Skeletal muscle satellite cell (primary cell): ENCODE measurements at regions not wholly inside any gene's neighbourhood (a gene's known extent, or its start where the extent isn't known, plus 50 kb on each side); places are given as distances from the start of the nearest gene placed in this dataset.
"Not testable (repeated sequence)": the region's sequence is repeated elsewhere in the genome, so short reads cannot be mapped to it uniquely, and the experiment has no call there.

Source experiments
- H3K27me3 ChIP-seq: 2 replicates; pipeline ENCODE4 v1.7.0; 2013; ENCODE audit warnings: low read length; ENCODE audit not compliant: control insufficient read depth, insufficient read depth
- H3K36me3 ChIP-seq: 2 replicates; pipeline ENCODE4 v1.7.0; 2013; ENCODE audit warnings: mild to moderate bottlenecking, control low read depth, low read length; ENCODE audit not compliant: insufficient read depth
- H3K4me1 ChIP-seq: 2 replicates; pipeline ENCODE4 v1.7.0; 2013; ENCODE audit warnings: low read length; ENCODE audit not compliant: control insufficient read depth, insufficient read depth
- H3K4me2 ChIP-seq: 2 replicates; pipeline ENCODE4 v1.7.0; 2013; ENCODE audit warnings: mild to moderate bottlenecking, low read length
- H3K4me3 ChIP-seq: 2 replicates; pipeline ENCODE4 v1.7.0; 2013; ENCODE audit warnings: low read length
- H3K9ac ChIP-seq: 2 replicates; pipeline ENCODE4 v1.7.0; 2013; ENCODE audit warnings: mild to moderate bottlenecking, low read depth, low read length, moderate library complexity
- H3K9me3 ChIP-seq: replicated peaks from 2 replicates; pipeline ENCODE4 v1.7.0; 2013; ENCODE audit warnings: mild to moderate bottlenecking, control low read depth, low read length

DNA sequence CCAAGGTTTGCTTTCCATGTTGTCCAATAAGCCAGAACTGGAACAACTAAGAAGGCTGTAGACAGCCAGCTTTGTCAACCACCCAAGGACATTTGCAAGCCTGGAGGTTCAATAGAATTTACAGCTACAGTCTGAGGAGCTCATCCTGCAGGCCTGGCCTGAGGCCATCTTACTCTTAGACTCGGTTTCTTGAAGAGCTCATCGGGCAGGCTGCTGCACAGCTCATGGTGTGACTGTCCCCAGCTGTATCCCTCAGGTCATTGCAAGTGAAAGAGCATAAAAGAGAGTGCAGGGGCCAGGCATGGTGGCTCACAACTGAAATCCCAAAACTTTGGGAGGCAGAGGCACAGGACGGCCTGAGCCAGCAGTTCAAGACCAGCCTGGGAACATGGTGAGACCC, 96.9 kb upstream of the FOXQ1 start:
- no peaks in the 10 kb centered on the region for H3K36me3 ChIP-seq
- H3K4me2 ChIP-seq: no peak overlapping the region
- no peaks in the 10 kb centered on the region for H3K4me1 ChIP-seq
- H3K9ac ChIP-seq: no peak overlapping the region
- H3K9me3 ChIP-seq: no peaks in the 10 kb centered on the region
- no peaks in the 10 kb centered on the region for H3K27me3 ChIP-seq
- H3K4me3 ChIP-seq: no peak overlapping the region

DNA sequence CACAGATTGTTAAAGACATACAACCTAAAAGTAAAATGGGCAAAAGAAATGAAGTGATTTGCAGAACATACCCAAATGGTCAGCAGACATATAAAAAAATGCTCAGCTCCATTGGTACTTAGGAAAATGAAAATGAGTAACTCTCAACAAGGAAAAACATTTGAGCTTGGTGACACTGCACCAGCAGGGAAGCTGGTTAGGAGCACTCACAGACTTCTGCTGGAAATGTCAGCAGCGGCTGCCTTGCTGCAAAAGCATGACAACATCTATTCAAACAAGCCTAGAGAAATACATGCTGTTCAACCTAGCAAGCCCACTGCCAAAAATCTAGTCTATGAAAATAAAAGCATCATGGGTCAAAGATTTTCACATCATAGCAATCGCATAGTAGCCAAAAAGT, 99.0 kb upstream of the FOXQ1 start:
- H3K4me3 ChIP-seq: no peak overlapping the region
- H3K27me3 ChIP-seq: no peaks in the 10 kb centered on the region
- H3K4me2 ChIP-seq: no peak overlapping the region
- no peaks in the 10 kb centered on the region for H3K36me3 ChIP-seq
- no peaks in the 10 kb centered on the region for H3K9me3 ChIP-seq
- H3K4me1 ChIP-seq: no peaks in the 10 kb centered on the region
- no peak overlapping the region for H3K9ac ChIP-seq

DNA sequence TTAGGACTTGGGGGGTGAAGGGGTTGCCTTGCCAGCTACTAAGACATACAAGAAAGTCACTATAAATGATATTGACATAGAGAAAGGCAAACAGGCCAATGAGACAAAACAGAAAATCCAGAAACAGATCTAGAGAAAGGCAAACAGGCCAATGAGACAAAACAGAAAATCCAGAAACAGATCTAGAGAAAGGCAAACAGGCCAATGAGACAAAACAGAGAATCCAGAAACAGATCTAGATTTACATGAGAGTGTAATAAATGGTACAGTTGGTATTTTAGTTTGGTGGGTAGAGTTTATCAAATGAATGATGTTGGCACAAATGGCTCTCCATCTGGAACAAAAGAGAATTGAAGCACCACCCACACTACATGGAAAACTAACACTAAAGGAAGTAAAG, 99.8 kb upstream of the FOXQ1 start:
- not testable (repeated sequence) for H3K9ac ChIP-seq, H3K4me3 ChIP-seq, H3K4me1 ChIP-seq, H3K27me3 ChIP-seq, H3K36me3 ChIP-seq, H3K4me2 ChIP-seq, H3K9me3 ChIP-seq

DNA sequence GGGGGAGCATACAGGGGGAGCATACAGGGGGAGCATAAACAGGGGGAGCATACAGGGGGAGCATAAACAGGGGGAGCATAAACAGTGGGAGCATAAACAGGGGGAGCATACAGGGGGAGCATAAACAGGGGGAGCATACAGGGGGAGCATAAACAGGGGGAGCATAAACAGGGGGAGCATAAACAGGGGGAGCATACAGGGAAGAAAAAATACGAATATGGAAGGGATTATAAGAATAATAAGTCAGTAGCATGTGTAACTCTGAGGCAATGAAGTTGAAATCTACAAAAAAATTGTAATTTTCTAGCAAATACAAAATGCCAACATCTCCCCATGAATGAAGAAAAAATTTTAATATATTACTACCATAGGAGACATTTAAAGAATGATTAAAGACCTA, 101.3 kb upstream of the FOXQ1 start:
- not testable (repeated sequence) for H3K4me1 ChIP-seq, H3K4me3 ChIP-seq, H3K4me2 ChIP-seq, H3K27me3 ChIP-seq, H3K36me3 ChIP-seq, H3K9ac ChIP-seq, H3K9me3 ChIP-seq

DNA sequence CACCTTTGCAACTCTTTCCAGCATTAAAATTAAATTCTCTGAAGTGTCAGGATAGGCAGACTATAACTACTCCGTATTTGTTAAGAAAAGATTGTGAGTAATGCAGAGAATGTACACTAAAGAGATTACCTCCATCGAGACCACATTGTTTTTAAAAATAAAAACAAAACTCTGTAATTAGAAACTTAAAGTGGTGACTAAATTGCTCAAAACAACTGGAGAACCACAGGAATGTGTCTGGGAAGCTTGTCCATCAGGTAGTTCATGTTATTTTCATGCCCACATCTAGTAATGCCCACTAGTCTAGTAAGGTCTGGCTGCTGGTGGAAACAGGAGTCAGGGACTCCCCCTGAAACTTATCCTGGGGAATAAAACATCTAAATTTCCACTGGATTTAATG, 103.0 kb upstream of the FOXQ1 start:
- Histone ChIP-seq H3K27me3 (no peaks in the 10 kb centered on the region), H3K4me2 (no peak overlapping the region), H3K9me3 (no peaks in the 10 kb centered on the region), H3K36me3 (no peaks in the 10 kb centered on the region), H3K4me3 (no peak overlapping the region), H3K9ac (no peak overlapping the region), H3K4me1 (no peaks in the 10 kb centered on the region)

DNA sequence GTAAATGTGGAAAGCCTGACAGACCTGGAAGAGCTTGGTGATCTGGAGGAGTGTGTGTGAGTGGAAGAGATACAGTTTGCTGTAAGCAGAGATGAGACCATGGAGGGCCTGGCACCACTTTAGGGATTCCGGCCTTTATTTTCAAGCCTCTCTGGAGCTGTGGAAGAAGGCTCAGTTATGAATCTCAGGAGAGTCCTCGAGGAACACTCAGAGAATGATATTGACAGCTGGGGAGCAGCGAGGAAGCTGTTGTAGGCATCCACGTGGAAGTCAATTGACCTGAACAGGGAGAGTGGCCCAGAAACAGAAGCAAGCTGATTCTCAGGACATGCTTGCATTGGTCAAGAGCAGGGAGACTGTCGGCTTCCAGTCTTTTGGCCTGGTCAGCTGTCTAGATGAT, 108.4 kb upstream of the FOXQ1 start:
- H3K36me3 ChIP-seq: no peaks in the 10 kb centered on the region
- H3K4me3 ChIP-seq: no peak overlapping the region
- no peaks in the 10 kb centered on the region for H3K9me3 ChIP-seq
- no peak overlapping the region for H3K4me2 ChIP-seq
- H3K9ac ChIP-seq: no peak overlapping the region
- H3K4me1 ChIP-seq: peaks cover 21% of the 10 kb centered on the region
- H3K27me3 ChIP-seq: no peaks in the 10 kb centered on the region

DNA sequence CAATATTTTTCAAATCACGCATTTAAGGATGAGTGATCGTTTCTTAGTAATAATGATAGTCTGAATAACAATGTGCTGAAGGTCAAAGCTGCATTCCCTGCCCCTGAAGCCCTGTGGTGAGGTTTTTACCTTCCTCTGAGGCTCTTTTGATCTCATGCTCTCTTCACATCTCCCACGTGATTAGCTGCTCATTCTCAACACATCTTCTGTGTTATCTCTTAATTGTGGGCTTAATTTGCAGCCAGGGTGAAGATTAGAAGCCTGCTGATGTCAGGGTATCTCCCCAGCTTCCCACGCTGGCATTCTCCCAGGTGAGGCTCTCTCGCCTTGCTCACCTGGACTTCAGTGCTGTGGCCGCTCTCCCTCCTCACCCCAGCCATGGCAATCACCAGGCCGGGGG, 109.7 kb upstream of the FOXQ1 start:
- Histone ChIP-seq H3K9ac (no peak overlapping the region), H3K9me3 (no peaks in the 10 kb centered on the region), H3K4me3 (no peak overlapping the region), H3K27me3 (no peaks in the 10 kb centered on the region), H3K4me1 (peaks cover 21% of the 10 kb centered on the region), H3K4me2 (no peak overlapping the region), H3K36me3 (no peaks in the 10 kb centered on the region)

DNA sequence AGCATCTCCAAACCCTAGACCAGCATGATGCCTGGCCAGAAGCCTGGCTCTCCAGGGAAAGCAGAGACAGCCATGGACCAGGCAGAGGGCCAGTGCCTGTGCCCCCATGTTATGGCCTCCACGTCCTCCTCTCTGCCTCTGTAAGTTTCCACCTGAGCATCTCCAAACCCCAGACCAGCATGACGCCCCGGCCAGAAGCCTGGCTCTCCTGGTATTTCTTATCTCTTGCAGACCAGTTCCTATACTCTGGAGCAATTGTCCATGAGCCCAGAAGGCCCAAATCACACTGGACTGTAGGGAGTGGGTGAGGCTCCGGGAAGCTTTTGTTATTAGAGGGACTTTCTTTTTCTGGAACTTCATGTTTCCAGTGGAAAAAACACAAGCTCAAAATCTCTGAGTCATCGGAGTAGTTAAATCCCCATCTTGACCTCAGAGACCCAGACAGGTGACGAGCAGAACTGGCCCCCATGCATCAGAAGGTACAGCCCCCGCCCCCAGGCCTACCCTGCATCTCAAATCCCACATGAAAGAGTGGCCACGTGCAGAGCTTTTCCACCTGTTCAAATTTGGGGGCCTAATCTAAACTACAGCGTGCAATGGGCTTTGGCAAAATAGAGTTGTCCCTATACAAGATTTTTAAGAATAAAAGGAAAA, 110.2 kb upstream of the FOXQ1 start:
- H3K27me3 ChIP-seq: no peaks in the 10 kb centered on the region
- H3K4me3 ChIP-seq: peak overlapping the region; percentile 32
- no peaks in the 10 kb centered on the region for H3K9me3 ChIP-seq
- peak overlapping the region; percentile 76 for H3K9ac ChIP-seq
- H3K4me2 ChIP-seq: peak overlapping the region; percentile 57
- H3K36me3 ChIP-seq: no peaks in the 10 kb centered on the region
- H3K4me1 ChIP-seq: peaks cover 21% of the 10 kb centered on the region

DNA sequence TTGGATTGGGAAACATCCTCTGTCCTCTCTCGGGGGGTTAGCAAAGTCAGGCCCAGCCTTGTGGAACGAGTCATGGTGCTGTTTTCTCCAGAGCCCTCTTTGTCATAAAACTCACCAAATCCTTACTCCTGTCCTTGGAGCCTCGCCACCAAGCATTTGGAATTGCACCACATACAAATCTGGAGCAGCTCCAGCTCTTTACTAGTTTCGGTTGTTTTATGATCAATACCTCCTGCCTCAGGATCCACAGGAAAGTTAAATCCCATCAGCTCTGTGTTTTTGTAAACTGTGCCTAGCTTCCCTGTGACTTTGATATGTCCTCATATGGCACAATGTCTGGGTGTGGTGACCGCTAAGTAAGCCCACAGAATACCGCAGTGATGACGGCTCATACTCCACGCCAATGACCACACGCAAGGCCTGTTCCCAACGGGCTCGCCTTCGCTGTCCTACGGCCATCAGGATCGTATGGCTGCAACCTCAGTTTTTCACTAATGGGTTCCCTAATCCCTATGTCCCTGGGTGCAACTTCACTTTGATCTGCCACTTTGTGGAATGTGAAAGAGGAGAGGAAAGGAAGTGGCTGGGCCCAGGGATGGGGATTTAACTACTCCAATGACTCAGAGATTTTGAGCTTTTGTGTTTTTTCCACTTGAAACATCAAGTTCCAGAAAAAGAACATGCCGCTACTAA, 111.3 kb upstream of the FOXQ1 start:
- no peaks in the 10 kb centered on the region for H3K27me3 ChIP-seq
- peaks cover 21% of the 10 kb centered on the region for H3K4me1 ChIP-seq
- H3K4me3 ChIP-seq: peak overlapping the region; percentile 40
- no peaks in the 10 kb centered on the region for H3K9me3 ChIP-seq
- peak overlapping the region; percentile 76 for H3K9ac ChIP-seq
- peak overlapping the region; percentile 57 for H3K4me2 ChIP-seq
- no peaks in the 10 kb centered on the region for H3K36me3 ChIP-seq

DNA sequence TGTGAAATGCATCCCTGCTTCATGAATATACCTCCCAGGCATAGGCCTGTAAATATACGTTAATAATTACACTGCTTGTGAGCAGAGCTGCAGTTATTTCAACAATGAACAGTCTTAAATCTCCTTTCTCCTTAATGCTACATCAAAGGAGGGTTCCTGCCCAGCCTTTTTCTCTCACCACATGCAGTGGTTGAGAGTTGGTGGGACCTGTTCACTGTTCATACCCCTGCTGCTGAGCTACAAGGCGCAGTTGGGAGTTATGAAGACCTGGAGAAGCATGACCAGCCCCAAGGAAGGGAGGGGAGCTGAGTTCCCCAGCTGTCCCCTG, 111.9 kb upstream of the FOXQ1 start:
- no peaks in the 10 kb centered on the region for H3K9me3 ChIP-seq
- peak overlapping the region; percentile 76 for H3K9ac ChIP-seq
- no peaks in the 10 kb centered on the region for H3K27me3 ChIP-seq
- H3K36me3 ChIP-seq: no peaks in the 10 kb centered on the region
- H3K4me3 ChIP-seq: peak overlapping the region; percentile 40
- peaks cover 21% of the 10 kb centered on the region for H3K4me1 ChIP-seq
- H3K4me2 ChIP-seq: peak overlapping the region; percentile 54

DNA sequence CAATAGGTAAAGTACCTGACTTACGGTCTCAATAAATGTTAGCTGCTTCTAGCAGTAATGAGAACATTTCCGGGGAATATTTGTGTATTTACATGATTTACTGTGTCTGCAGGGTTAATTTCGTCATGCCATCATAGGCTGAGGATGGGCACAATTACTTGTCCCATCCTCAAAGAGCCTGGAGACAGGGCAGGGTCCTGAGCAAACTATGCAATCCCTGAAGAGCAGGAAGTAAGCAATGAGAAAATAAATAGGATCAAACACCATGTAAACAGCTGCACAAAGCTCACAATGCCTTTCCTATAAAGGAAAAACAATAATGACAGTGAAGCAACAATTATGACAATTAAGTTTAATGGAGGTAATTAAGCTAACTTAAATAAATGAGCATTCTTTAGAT, 114.6 kb upstream of the FOXQ1 start:
- no peaks in the 10 kb centered on the region for H3K9me3 ChIP-seq
- H3K27me3 ChIP-seq: no peaks in the 10 kb centered on the region
- no peaks in the 10 kb centered on the region for H3K36me3 ChIP-seq
- H3K4me3 ChIP-seq: no peak overlapping the region
- H3K9ac ChIP-seq: no peak overlapping the region
- H3K4me2 ChIP-seq: no peak overlapping the region
- peaks cover 21% of the 10 kb centered on the region for H3K4me1 ChIP-seq

DNA sequence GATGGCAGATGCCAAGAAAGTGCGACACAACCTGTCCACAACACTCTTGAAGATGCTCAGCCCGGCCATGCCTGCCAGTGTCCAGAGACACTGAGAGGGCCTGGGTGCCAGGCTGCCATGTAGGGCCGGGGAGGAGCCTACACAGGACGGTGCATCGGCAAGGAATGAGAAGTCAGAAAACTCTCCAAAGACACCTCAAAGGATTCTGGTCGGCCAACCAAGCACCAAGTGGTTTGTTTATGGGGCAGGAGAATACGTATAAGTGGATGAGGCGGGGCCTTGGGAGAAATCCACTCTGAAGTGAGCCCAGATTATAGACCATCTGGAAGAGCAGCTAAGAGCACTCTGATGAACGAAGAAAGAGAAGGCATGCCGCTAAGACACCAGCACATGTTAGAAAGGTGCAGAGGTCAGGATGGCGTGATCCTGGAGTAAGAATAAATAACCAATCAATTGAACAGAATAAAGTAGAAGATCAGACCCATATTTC, 120.7 kb upstream of the FOXQ1 start:
- no peaks in the 10 kb centered on the region for H3K27me3 ChIP-seq
- no peaks in the 10 kb centered on the region for H3K9me3 ChIP-seq
- H3K9ac ChIP-seq: no peak overlapping the region
- H3K4me1 ChIP-seq: peaks cover 5% of the 10 kb centered on the region
- no peaks in the 10 kb centered on the region for H3K36me3 ChIP-seq
- H3K4me2 ChIP-seq: no peak overlapping the region
- H3K4me3 ChIP-seq: no peak overlapping the region
